ENCODE measurements at regions not wholly inside any gene's neighbourhood (a gene's known extent, or its start where the extent isn't known, plus 50 kb on each side); places are given as distances from the start of the nearest gene placed in this dataset.

- TF ChIP-seq ZBTB11 (CRISPR knock-in tag; IDR thresholded peaks at IDR 0.05) (no peak), ZNF277 (CRISPR knock-in tag; IDR thresholded peaks at IDR 0.05; ENCODE audit: borderline replicate concordance) (no peak), SRSF7 (optimal IDR thresholded peaks at IDR 0.05; ENCODE audit: low read depth, low read length) (no peak), MAFK (IDR thresholded peaks at IDR 0.05; ENCODE audit: low read length) (peak; percentile 54; the same call in 1 of the 2 replicates), ATF7 (IDR thresholded peaks at IDR 0.05) (no peak), POLR2A (conservative IDR thresholded peaks at IDR 0.05) (no peak), JUND (IDR thresholded peaks at IDR 0.05; ENCODE audit: borderline replicate concordance, low read depth, low read length) (peak; percentile 72), JUND (tag; IDR thresholded peaks at IDR 0.05; ENCODE audit: borderline replicate concordance, low read depth, low read length) (peak; percentile 90; the same call in 2 of the 3 replicates), HNRNPL (IDR thresholded peaks at IDR 0.05; ENCODE audit: low read depth, low read length) (no peak), ZFX (CRISPR knock-in tag; IDR thresholded peaks at IDR 0.05) (no peak), MEF2A (IDR thresholded peaks at IDR 0.05; ENCODE audit: control insufficient read depth, low read depth, low read length) (no peak), CREB5 (CRISPR knock-in tag; IDR thresholded peaks at IDR 0.05) (no peak), FOXA3 (CRISPR knock-in tag; conservative IDR thresholded peaks at IDR 0.05 in 1 of 2, IDR thresholded peaks at IDR 0.05 in 1 of 2) (no peak), ZNF282 (CRISPR knock-in tag; IDR thresholded peaks at IDR 0.05) (no peak), RFX1 (IDR thresholded peaks at IDR 0.05) (no peak), ZHX1 (conservative IDR thresholded peaks at IDR 0.05; ENCODE audit: low read length) (no peak), IRF9 (tag; IDR thresholded peaks at IDR 0.05) (no peak), U2AF2 (optimal IDR thresholded peaks at IDR 0.05; ENCODE audit: low read depth, low read length) (no peak), SMARCE1 (IDR thresholded peaks at IDR 0.05) (peak; percentile 22; the same call in 1 of the 2 replicates), GABPB2 (CRISPR knock-in tag; conservative IDR thresholded peaks at IDR 0.05) (no peak)
Observed at GRCh38 chr7:145633513-145633912, 483.1 kb upstream of the CNTNAP2 start (continued).

All from K562 (cell line).